ENCODE measurements at regions not wholly inside any gene's neighbourhood (a gene's known extent, or its start where the extent isn't known, plus 50 kb on each side); places are given as distances from the start of the nearest gene placed in this dataset.
"Not testable (repeated sequence)": the region's sequence is repeated elsewhere in the genome, so short reads cannot be mapped to it uniquely, and the experiment has no call there.

GRCh38 chr3:95586754-95587153 lies 1227.6 kb upstream of the EPHA6 start:
- no peak for TF ChIP-seq CTCF (conservative IDR thresholded peaks at IDR 0.05)
- H3K27ac ChIP-seq: no peak overlapping the region

GRCh38 chr3:95587641-95588040 lies 1226.8 kb upstream of the EPHA6 start:
- H3K27ac ChIP-seq: not testable (repeated sequence)

DNA sequence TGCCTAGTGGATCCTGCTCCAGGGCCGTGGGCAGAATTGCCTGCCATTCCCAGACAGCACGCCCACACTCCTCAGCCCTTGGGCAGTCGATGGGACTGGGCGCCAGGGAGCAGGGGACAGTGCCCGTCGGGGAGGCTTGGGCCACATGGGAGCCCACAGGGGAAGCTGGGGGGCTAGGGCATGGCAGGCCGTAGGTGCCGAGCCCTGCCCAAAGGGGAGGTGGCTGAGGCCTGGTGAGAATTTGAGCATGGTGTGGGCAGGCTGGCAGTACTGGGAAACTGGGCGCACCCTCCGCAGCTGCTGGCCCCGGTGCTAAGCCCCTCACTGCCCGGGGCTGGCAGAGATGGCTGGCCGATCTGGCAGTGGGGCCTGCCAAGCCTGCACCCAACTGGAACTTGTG lies 1225.9 kb upstream of the EPHA6 start:
- no peak for TF ChIP-seq CTCF (conservative IDR thresholded peaks at IDR 0.05)
- H3K27ac ChIP-seq: no peak overlapping the region

GRCh38 chr3:95595416-95596075 lies 1218.8 kb upstream of the EPHA6 start:
- no peak overlapping the region for H3K27ac ChIP-seq
- no peak for TF ChIP-seq CTCF (conservative IDR thresholded peaks at IDR 0.05)

GRCh38 chr3:95607926-95608325 lies 1206.5 kb upstream of the EPHA6 start:
- no peak for TF ChIP-seq CTCF (conservative IDR thresholded peaks at IDR 0.05)
- no peak overlapping the region for H3K27ac ChIP-seq

- TF ChIP-seq CTCF (conservative IDR thresholded peaks at IDR 0.05): no peak
Measured at GRCh38 chr3:95609411-95609810, 1205.0 kb upstream of the EPHA6 start.

GRCh38 chr3:95612611-95613010 lies 1201.8 kb upstream of the EPHA6 start:
- no peak overlapping the region for H3K27ac ChIP-seq
- no peak for TF ChIP-seq CTCF (conservative IDR thresholded peaks at IDR 0.05)

More at GRCh38 chr3:95609411-95609810, 1205.0 kb upstream of the EPHA6 start:
- H3K27ac ChIP-seq: no peak overlapping the region

- TF ChIP-seq CTCF (conservative IDR thresholded peaks at IDR 0.05): no peak
- no peak overlapping the region for H3K27ac ChIP-seq
Measured at GRCh38 chr3:95613993-95614392, 1200.4 kb upstream of the EPHA6 start.
